ENCODE measurements at regions not wholly inside any gene's neighbourhood (a gene's known extent, or its start where the extent isn't known, plus 50 kb on each side); places are given as distances from the start of the nearest gene placed in this dataset.

- no peak overlapping the region for H3K4ac ChIP-seq (replicated peaks; ENCODE audit: insufficient read length, low read depth, low read length)
- no peak overlapping the region for H3K4me3 ChIP-seq (ENCODE audit: extremely low read depth in 1 of 4, insufficient read depth in 2 of 4, low read depth in 3 of 4, low read length in 4 of 4)
- H4K20me1 ChIP-seq (replicated peaks in 1 of 2; ENCODE audit: control insufficient read depth in 1 of 2, insufficient read depth in 2 of 2, low read length in 2 of 2) = no peaks in the 10 kb centered on the region
- no peak overlapping the region for H3K9ac ChIP-seq (replicated peaks in 1 of 4; ENCODE audit: extremely low read depth in 1 of 4, low read depth in 3 of 4, low read length in 3 of 4)
- no peak overlapping the region for H2BK15ac ChIP-seq (ENCODE audit: low read length)
- H2AFZ ChIP-seq (ENCODE audit: low read length) = no peak overlapping the region
- H3K23ac ChIP-seq (ENCODE audit: insufficient read length) = no peak overlapping the region
- no peak overlapping the region for H2BK20ac ChIP-seq (ENCODE audit: low read length)
- H2BK5ac ChIP-seq (ENCODE audit: low read depth, low read length) = no peak overlapping the region
- no peak overlapping the region for H3K14ac ChIP-seq (ENCODE audit: insufficient read length)
- H2BK12ac ChIP-seq (ENCODE audit: low read depth, low read length) = no peak overlapping the region
- CTCF ChIA-PET (ENCODE audit: partially characterized antibody) = no interaction called here
- DNase-seq (ENCODE audit: low read depth in 1 of 2, low spot score in 2 of 2) (no peak), FAIRE-seq (no peak)
- H3K23me2 ChIP-seq (ENCODE audit: low read depth, low read length) = no peaks in the 10 kb centered on the region
- H2BK120ac ChIP-seq (replicated peaks; ENCODE audit: low read depth, low read length) = no peak overlapping the region
- POLR2A ChIA-PET (ENCODE audit: partially characterized antibody) = interaction anchor here (0.7 to 1.2 kb wide), 2 partner anchors 121 to 126 kb away, joined by 3 read pairs; no protein-coding TSS in a partner anchor
- H3K36me3 ChIP-seq (ENCODE audit: control insufficient read depth in 2 of 4, insufficient read depth in 4 of 4, low read length in 3 of 4) = peaks cover 0 to 10% (median 2%) of the 10 kb centered on the region in 4 experiments; a peak in 4 of 8 replicates
- no peak overlapping the region for H4K5ac ChIP-seq (ENCODE audit: insufficient read length, low read depth, low read length)
- no peaks in the 10 kb centered on the region for H3K79me2 ChIP-seq (ENCODE audit: control insufficient read depth in 1 of 2, insufficient read depth in 2 of 2, low read length in 2 of 2)
- WGBS, 2 experiments (ENCODE audit: extremely low coverage in 1 of 2, insufficient coverage in 1 of 2, insufficient read length in 1 of 2, insufficient replicate concordance in 2 of 2, low coverage in 1 of 2, low lambda C conversion rate in 2 of 2, missing lambda C conversion rate in 1 of 2) = 75% methylated on average over 3 of the region's 3 CpGs; no CpG with 5 or more reads in 1 of the 2 experiments
- H4K8ac ChIP-seq (ENCODE audit: extremely low read depth, insufficient read depth, low read length) = no peak overlapping the region
- no peak overlapping the region for H3K27ac ChIP-seq (ENCODE audit: low read depth, low read length)
- H3K18ac ChIP-seq (ENCODE audit: extremely low read depth, low read length) = no peak overlapping the region; the same call in 1 of the 2 replicates
- H3K9me3 ChIP-seq (ENCODE audit: insufficient read depth in 2 of 2, low read depth in 1 of 2, low read length in 1 of 2) = no peaks in the 10 kb centered on the region
- no peak overlapping the region for H3K4me2 ChIP-seq (ENCODE audit: insufficient read depth in 1 of 2, low read depth in 2 of 2, low read length in 2 of 2)
- no peak overlapping the region for H3K56ac ChIP-seq (replicated peaks; ENCODE audit: insufficient read length, low read depth, low read length)
- no peak overlapping the region for H2AK5ac ChIP-seq (ENCODE audit: low read depth, low read length)
- H3K79me1 ChIP-seq (ENCODE audit: low read depth, low read length) = no peaks in the 10 kb centered on the region
- no peaks in the 10 kb centered on the region for H3K4me1 ChIP-seq (replicated peaks in 1 of 4; ENCODE audit: control insufficient read depth in 3 of 4, insufficient read depth in 4 of 4, low read length in 3 of 4)
- H4K91ac ChIP-seq (replicated peaks; ENCODE audit: insufficient read length, low read length) = no peak overlapping the region
- H3K27me3 ChIP-seq (replicated peaks in 1 of 4; ENCODE audit: control insufficient read depth in 3 of 4, extremely low read depth in 1 of 4, insufficient read depth in 3 of 4, low read length in 3 of 4) = no peaks in the 10 kb centered on the region
- TF ChIP-seq TBP (IDR thresholded peaks at IDR 0.05; ENCODE audit: low read depth, low read length) (no peak), EZH2 (IDR thresholded peaks at IDR 0.05; ENCODE audit: low read depth, low read length, severe bottlenecking) (no peak), CREB1 (IDR thresholded peaks at IDR 0.05) (no peak), TAF1 (IDR thresholded peaks at IDR 0.05; ENCODE audit: low read depth, low read length) (no peak), YY1 (IDR thresholded peaks at IDR 0.05; ENCODE audit: low read depth, low read length) (no peak), ASH2L (IDR thresholded peaks at IDR 0.05; ENCODE audit: low read length) (no peak), TEAD4 (IDR thresholded peaks at IDR 0.05; ENCODE audit: low read depth, low read length) (no peak)
Observed at GRCh38 chr2:66255867-66256266, 179.1 kb upstream of the MEIS1 start.
